Tibial artery (tissue), 4 donors: ENCODE measurements at regions not wholly inside any gene's neighbourhood (a gene's known extent, or its start where the extent isn't known, plus 50 kb on each side); places are given as distances from the start of the nearest gene placed in this dataset.
"Not testable (repeated sequence)": the region's sequence is repeated elsewhere in the genome, so short reads cannot be mapped to it uniquely, and the experiment has no call there.

Experiments
- DNase-seq, 2 donors: peaks; one replicate each; pipeline ENCODE4 v3.0.0-alpha.2; 2019
- H3K27ac ChIP-seq, 2 donors: fragments of 200-600 bp; sonication (generic) in 1 of 2; 1 replicate in 1 of 2; 2 replicates in 1 of 2; pipeline ENCODE4 v1.5.1; 2018 to 2019; ENCODE audit warnings: mild to moderate bottlenecking in 1 of 2
- H3K27me3 ChIP-seq, 2 donors: fragments of 200-600 bp; sonication (generic) in 1 of 2; one replicate each; pipeline versions ENCODE4 v1.5.1 to v1.6.0; 2016 to 2019
- H3K36me3 ChIP-seq, 3 donors: fragments of 200-600 bp; sonication (generic) in 2 of 3; one replicate each; pipeline ENCODE4 v1.5.1; 2016 to 2019; ENCODE audit warnings: mild to moderate bottlenecking in 2 of 3
- H3K4me1 ChIP-seq, 4 donors: fragments of 200-600 bp; sonication (generic) in 2 of 4; 1 replicate in 3 of 4; 2 replicates in 1 of 4; pipeline ENCODE4 v1.5.1; 2016 to 2019
- H3K4me3 ChIP-seq, 2 donors: fragments of 200-600 bp; sonication (generic) in 1 of 2; 1 replicate in 1 of 2; 2 replicates in 1 of 2; pipeline ENCODE4 v1.5.1; 2018 to 2019; ENCODE audit warnings: mild to moderate bottlenecking in 2 of 2
- H3K9me3 ChIP-seq, 3 donors: fragments of 200-600 bp; sonication (generic) in 1 of 3; one replicate each; pipeline ENCODE4 v1.5.1; 2016 to 2019
- intact Hi-C: fragments of 100-400 bp; cut with DNase I; formaldehyde crosslinking; loops from one replicate; pipeline ENCODE4 v1.15.0; 2023; ENCODE audit warnings: low total_unique reads
- TF ChIP-seq, protein P1 (sequence below), 2 experiments: fragments of 200-600 bp in 1 of 2; fragments of 450-650 bp in 1 of 2; IDR thresholded peaks; one replicate each; pipeline ENCODE4 v1.5.1; 2017 to 2019; ENCODE audit warnings: antibody characterized with exemption in 2 of 2, mild to moderate bottlenecking in 1 of 2, moderate library complexity in 1 of 2

DNA sequence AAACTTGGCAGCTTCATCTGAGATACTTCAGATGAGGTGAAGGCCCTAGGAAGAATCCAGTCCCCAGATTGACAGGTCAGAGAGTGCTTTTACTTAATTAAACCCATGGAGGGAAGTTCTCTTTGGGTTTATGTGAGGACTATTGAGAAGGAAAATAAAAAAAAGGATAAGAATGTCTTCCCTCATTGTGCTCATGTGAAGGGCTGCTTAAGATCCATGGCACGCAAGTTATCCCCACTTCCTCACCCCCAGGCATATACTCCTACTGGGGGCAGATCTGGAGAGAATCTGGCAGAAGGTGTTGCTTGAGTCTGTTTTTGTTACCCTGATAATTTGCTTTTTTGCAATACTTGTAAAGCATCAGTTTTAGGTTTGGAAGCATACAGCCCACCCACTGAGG lies 322.9 kb upstream of the TFAP2D start:
- TF ChIP-seq, protein P1, sequence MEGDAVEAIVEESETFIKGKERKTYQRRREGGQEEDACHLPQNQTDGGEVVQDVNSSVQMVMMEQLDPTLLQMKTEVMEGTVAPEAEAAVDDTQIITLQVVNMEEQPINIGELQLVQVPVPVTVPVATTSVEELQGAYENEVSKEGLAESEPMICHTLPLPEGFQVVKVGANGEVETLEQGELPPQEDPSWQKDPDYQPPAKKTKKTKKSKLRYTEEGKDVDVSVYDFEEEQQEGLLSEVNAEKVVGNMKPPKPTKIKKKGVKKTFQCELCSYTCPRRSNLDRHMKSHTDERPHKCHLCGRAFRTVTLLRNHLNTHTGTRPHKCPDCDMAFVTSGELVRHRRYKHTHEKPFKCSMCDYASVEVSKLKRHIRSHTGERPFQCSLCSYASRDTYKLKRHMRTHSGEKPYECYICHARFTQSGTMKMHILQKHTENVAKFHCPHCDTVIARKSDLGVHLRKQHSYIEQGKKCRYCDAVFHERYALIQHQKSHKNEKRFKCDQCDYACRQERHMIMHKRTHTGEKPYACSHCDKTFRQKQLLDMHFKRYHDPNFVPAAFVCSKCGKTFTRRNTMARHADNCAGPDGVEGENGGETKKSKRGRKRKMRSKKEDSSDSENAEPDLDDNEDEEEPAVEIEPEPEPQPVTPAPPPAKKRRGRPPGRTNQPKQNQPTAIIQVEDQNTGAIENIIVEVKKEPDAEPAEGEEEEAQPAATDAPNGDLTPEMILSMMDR (IDR thresholded peaks at IDR 0.05) = no peak
- H3K27ac ChIP-seq = no peak overlapping the region
- no peak for DNase-seq
- H3K4me1 ChIP-seq = no peaks in the 10 kb centered on the region
- H3K9me3 ChIP-seq = no peaks in the 10 kb centered on the region
- intact Hi-C loops = loop anchor here (5.0 kb wide), 1 partner anchor 443 kb away; no protein-coding TSS in a partner anchor
- H3K4me3 ChIP-seq = no peak overlapping the region
- H3K27me3 ChIP-seq = no peaks in the 10 kb centered on the region
- H3K36me3 ChIP-seq = no peaks in the 10 kb centered on the region

DNA sequence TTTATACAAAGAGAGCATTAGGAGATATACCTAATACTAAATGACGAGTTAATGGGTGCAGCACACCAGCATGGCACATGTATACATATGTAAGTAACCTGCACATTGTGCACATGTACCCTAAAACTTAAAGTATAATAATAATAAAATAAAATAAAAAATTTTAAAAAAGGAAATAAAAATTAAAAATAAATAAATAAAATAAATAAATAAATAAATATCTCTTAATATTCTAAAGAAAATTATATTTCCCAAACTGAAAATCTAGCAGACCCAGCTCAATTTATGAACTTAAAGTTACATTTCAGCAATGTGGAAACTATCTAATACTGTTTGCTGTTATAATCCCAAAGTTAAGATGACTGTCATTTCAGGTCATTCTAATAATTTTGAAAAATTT lies 319.2 kb upstream of the TFAP2D start:
- not testable (repeated sequence) for H3K36me3 ChIP-seq, H3K4me1 ChIP-seq, H3K27me3 ChIP-seq, DNase-seq, H3K9me3 ChIP-seq, H3K4me3 ChIP-seq, H3K27ac ChIP-seq
- intact Hi-C loops = loop anchor here (5.0 kb wide), 1 partner anchor 447 kb away; no protein-coding TSS in a partner anchor

DNA sequence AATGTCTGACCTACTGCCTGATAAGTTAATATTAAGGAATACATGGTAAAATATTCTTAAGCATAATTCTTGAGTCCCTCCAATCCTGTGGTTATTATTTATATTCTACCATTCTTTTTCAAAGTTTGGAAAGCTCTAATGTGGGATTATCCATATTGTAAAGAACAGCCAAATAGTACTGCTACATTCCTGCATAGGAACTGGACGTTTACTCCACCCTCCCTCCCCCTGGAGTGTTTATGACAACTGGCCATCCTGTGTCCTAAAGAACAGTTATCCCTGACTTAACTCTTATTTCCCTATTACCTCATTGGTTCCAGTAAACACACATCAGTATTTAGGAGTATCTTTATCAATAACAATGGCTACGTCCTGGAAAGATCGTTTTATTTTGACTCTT lies 308.7 kb upstream of the TFAP2D start:
- intact Hi-C loops = no loop called here
- no peak overlapping the region for H3K4me3 ChIP-seq

DNA sequence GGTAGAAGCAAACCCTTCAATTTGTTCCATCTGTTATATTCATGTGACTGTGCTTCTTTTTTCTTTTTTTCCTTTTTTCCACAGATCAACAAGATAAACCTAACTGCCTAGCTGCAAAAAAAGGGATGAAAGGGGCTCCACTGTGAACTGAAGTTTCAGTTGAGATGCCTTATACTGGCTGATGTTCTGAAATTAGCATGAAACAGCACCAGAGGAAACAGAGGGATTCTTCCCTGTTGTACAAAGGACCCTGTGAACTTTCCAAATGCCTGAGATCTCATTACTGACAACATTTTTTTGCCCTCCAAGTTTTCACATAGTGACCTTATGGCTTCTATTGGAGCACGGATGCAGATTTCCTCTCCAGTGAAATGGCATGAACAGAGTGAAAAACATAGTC lies 302.7 kb upstream of the TFAP2D start:
- Histone ChIP-seq H3K27ac (no peak overlapping the region), H3K4me1 (no peaks in the 10 kb centered on the region), H3K9me3 (no peaks in the 10 kb centered on the region), H3K36me3 (no peaks in the 10 kb centered on the region), H3K27me3 (no peaks in the 10 kb centered on the region), H3K4me3 (no peak overlapping the region)
- TF ChIP-seq, protein P1 (IDR thresholded peaks at IDR 0.05) = no peak
- no peak for DNase-seq
- intact Hi-C loops = no loop called here

More for the DNA sequence above, 308.7 kb upstream of the TFAP2D start:
- TF ChIP-seq, protein P1 (IDR thresholded peaks at IDR 0.05) = no peak
- H3K36me3 ChIP-seq = no peaks in the 10 kb centered on the region
- no peak for DNase-seq
- no peak overlapping the region for H3K27ac ChIP-seq
- H3K27me3 ChIP-seq = no peaks in the 10 kb centered on the region
- H3K4me1 ChIP-seq = no peaks in the 10 kb centered on the region
- H3K9me3 ChIP-seq = no peaks in the 10 kb centered on the region

DNA sequence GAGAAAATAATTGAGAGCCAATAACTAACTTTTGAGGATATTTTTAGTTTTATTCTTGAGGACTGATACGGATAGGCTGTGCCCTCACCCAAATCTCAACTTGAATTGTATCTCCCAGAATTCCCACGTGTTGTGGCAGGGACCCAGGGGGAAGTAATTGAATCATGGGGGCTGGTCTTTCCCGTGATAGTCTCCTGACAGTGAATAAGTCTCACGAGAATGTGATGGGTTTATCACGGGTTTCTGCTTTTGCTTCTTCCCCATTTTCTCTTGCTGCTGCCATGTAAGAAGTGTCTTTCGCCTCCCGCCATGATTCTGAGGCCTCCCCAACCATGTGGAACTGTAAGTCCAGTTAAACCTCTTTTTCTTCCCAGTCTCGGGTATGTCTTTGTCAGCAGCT lies 292.3 kb upstream of the TFAP2D start:
- H3K4me3 ChIP-seq, intact Hi-C loops, H3K9me3 ChIP-seq, H3K27me3 ChIP-seq, DNase-seq, H3K36me3 ChIP-seq, H3K27ac ChIP-seq, H3K4me1 ChIP-seq: not testable (repeated sequence)

DNA sequence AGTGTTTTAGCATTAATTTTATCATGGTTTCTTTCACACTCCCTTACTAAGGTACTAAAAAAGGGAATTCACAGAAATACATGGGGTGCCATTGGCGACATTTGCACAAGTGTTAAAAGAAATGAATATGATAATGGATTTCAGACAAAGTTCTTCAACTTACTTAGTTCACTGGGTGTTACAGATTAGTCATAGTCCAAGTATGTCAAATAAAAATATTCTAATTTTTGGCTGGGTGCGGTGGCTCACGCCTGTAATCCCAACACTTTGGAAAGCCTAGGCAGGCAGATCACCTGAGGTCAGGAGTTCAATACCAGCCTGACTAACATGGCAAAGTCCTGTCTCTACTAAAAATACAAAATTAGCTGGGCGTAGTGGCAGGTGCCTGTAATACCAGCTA lies 286.1 kb upstream of the TFAP2D start:
- TF ChIP-seq, protein P1 (IDR thresholded peaks at IDR 0.05) = no peak
- Histone ChIP-seq H3K27me3 (no peaks in the 10 kb centered on the region), H3K27ac (no peak overlapping the region), H3K9me3 (no peaks in the 10 kb centered on the region), H3K4me1 (no peaks in the 10 kb centered on the region), H3K4me3 (no peak overlapping the region), H3K36me3 (no peaks in the 10 kb centered on the region)
- DNase-seq = no peak
- intact Hi-C loops = no loop called here

DNA sequence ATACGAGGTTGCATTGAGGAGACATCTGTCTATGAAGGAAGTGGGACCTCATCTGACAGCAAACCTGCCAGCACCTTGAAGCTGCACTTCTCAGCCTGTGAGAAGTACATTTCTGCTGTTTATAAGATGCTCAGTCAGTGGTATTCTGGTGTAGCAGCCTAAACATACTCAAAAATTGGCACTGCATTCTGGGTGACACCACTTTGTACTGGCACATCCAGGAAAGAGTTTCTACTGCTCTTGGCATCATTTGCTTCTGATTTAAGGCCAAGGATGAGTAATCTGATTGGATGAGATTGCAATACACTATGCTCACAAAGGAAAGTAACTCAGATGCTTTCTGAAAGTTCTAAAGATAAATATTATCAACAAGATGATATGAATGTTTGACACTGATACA lies 275.4 kb upstream of the TFAP2D start:
- H3K27me3 ChIP-seq = no peaks in the 10 kb centered on the region
- DNase-seq = no peak
- no peak overlapping the region for H3K27ac ChIP-seq
- no peak overlapping the region for H3K4me3 ChIP-seq
- intact Hi-C loops = no loop called here
- TF ChIP-seq, protein P1 (IDR thresholded peaks at IDR 0.05) = no peak
- H3K4me1 ChIP-seq = no peaks in the 10 kb centered on the region
- H3K36me3 ChIP-seq = no peaks in the 10 kb centered on the region
- H3K9me3 ChIP-seq = no peaks in the 10 kb centered on the region
